ENCODE measurements at regions not wholly inside any gene's neighbourhood (a gene's known extent, or its start where the extent isn't known, plus 50 kb on each side); places are given as distances from the start of the nearest gene placed in this dataset.
A peak's percentile ranks its signal among the peaks of the same experiment; 100 is the strongest.

- no peak for DNase-seq (ENCODE audit: low read depth, low spot score)
These were observed 210.6 kb downstream of the TFCP2L1 start for GRCh38 chr2:121074293-121074932.

GRCh38 chr2:121075006-121075551 is 209.9 kb downstream of the TFCP2L1 start:
- no peak for DNase-seq (ENCODE audit: low read depth, low spot score)

- no peak for DNase-seq (ENCODE audit: low read depth, low spot score)
These were observed 209.1 kb downstream of the TFCP2L1 start for GRCh38 chr2:121075641-121076497.

- no peak for DNase-seq (ENCODE audit: low read depth, low spot score)
These were observed 208.5 kb downstream of the TFCP2L1 start for GRCh38 chr2:121076498-121076820.

- peak; percentile 34 for DNase-seq (ENCODE audit: low read depth, low spot score)
These were observed 208.0 kb downstream of the TFCP2L1 start for GRCh38 chr2:121076885-121077549.

GRCh38 chr2:121078899-121079298 is 206.1 kb downstream of the TFCP2L1 start:
- no peak for DNase-seq (ENCODE audit: low read depth, low spot score)

- no peak for DNase-seq (ENCODE audit: low read depth, low spot score)
These were observed 204.8 kb downstream of the TFCP2L1 start for GRCh38 chr2:121080013-121080772.

- no peak for DNase-seq (ENCODE audit: low read depth, low spot score)
These were observed 203.3 kb downstream of the TFCP2L1 start for GRCh38 chr2:121081701-121082100.

- DNase-seq (ENCODE audit: low read depth, low spot score): no peak
These were observed 202.8 kb downstream of the TFCP2L1 start for GRCh38 chr2:121082191-121082590.

GRCh38 chr2:121084130-121084680 is 200.8 kb downstream of the TFCP2L1 start:
- DNase-seq (ENCODE audit: low read depth, low spot score): no peak

GRCh38 chr2:121085801-121086200 is 199.2 kb downstream of the TFCP2L1 start:
- no peak for DNase-seq (ENCODE audit: low read depth, low spot score)

GRCh38 chr2:121086450-121086849 is 198.6 kb downstream of the TFCP2L1 start:
- no peak for DNase-seq (ENCODE audit: low read depth, low spot score)

GRCh38 chr2:121087117-121087516 is 197.9 kb downstream of the TFCP2L1 start:
- no peak for DNase-seq (ENCODE audit: low read depth, low spot score)

- no peak for DNase-seq (ENCODE audit: low read depth, low spot score)
These were observed 196.5 kb downstream of the TFCP2L1 start for GRCh38 chr2:121088251-121089165.

GRCh38 chr2:121089166-121089510 is 195.9 kb downstream of the TFCP2L1 start:
- DNase-seq (ENCODE audit: low read depth, low spot score): no peak

GRCh38 chr2:121090088-121090715 is 194.8 kb downstream of the TFCP2L1 start:
- no peak for DNase-seq (ENCODE audit: low read depth, low spot score)

- no peak for DNase-seq (ENCODE audit: low read depth, low spot score)
These were observed 192.9 kb downstream of the TFCP2L1 start for GRCh38 chr2:121092095-121092494.

- no peak for DNase-seq (ENCODE audit: low read depth, low spot score)
These were observed 191.3 kb downstream of the TFCP2L1 start for GRCh38 chr2:121093692-121094091.

- DNase-seq (ENCODE audit: low read depth, low spot score): no peak
These were observed 190.9 kb downstream of the TFCP2L1 start for GRCh38 chr2:121094101-121094500.

- no peak for DNase-seq (ENCODE audit: low read depth, low spot score)
These were observed 190.2 kb downstream of the TFCP2L1 start for GRCh38 chr2:121094845-121095244.
